HEK293 (cell line): ENCODE measurements at regions not wholly inside any gene's neighbourhood (a gene's known extent, or its start where the extent isn't known, plus 50 kb on each side); places are given as distances from the start of the nearest gene placed in this dataset.

Source experiments
- BCL11B ChIP-seq: fragments of 450-650 bp; formaldehyde crosslinking; IDR thresholded peaks from 2 replicates; pipeline ENCODE4 v1.5.1; 2016; ENCODE audit warnings: low read depth, missing biosample characterization, missing genetic modification characterization
- CTCF ChIP-seq: fragments of 450-650 bp; formaldehyde crosslinking; IDR thresholded peaks from 2 replicates; pipeline ENCODE4 v1.5.1; 2016; ENCODE audit warnings: missing biosample characterization, missing genetic modification characterization
- GLI4 ChIP-seq: fragments of 450-650 bp; formaldehyde crosslinking; IDR thresholded peaks from 2 replicates; pipeline ENCODE4 v1.5.1; 2016; ENCODE audit warnings: missing biosample characterization, missing genetic modification characterization
- KLF1 ChIP-seq: fragments of 450-650 bp; formaldehyde crosslinking; IDR thresholded peaks from 2 replicates; pipeline ENCODE4 v1.5.1; 2016; ENCODE audit warnings: missing biosample characterization, missing genetic modification characterization
- KLF9 ChIP-seq: fragments of 450-650 bp; formaldehyde crosslinking; IDR thresholded peaks from 2 replicates; pipeline ENCODE4 v1.5.1; 2016; ENCODE audit warnings: missing biosample characterization, missing genetic modification characterization, low read depth
- OSR2 ChIP-seq: fragments of 450-650 bp; formaldehyde crosslinking; IDR thresholded peaks from 2 replicates; pipeline ENCODE4 v1.5.1; 2016; ENCODE audit warnings: missing biosample characterization, missing genetic modification characterization
- PRDM6 ChIP-seq: fragments of 450-650 bp; formaldehyde crosslinking; IDR thresholded peaks from 2 replicates; pipeline ENCODE4 v1.5.1; 2017; ENCODE audit warnings: missing biosample characterization, missing genetic modification characterization
- RBAK ChIP-seq: fragments of 450-650 bp; formaldehyde crosslinking; IDR thresholded peaks from 2 replicates; pipeline ENCODE4 v1.5.1; 2016; ENCODE audit warnings: missing biosample characterization, missing genetic modification characterization
- REST ChIP-seq: fragments of 450-650 bp; formaldehyde crosslinking; IDR thresholded peaks from 2 replicates; pipeline ENCODE4 v1.5.1; 2016; ENCODE audit warnings: missing biosample characterization, missing genetic modification characterization
- TRIM28 ChIP-seq: IDR thresholded peaks from 2 replicates; pipeline ENCODE4 v1.6.1; 2011; ENCODE audit warnings: low read length, control low read depth, borderline replicate concordance
- ZBTB11 ChIP-seq: fragments of 450-650 bp; formaldehyde crosslinking; conservative IDR thresholded peaks from 2 replicates; pipeline ENCODE4 v1.5.1; 2016; ENCODE audit warnings: low read depth, missing biosample characterization, missing genetic modification characterization
- ZBTB49 ChIP-seq: fragments of 450-650 bp; formaldehyde crosslinking; IDR thresholded peaks from 2 replicates; pipeline ENCODE4 v1.5.1; 2016; ENCODE audit warnings: missing biosample characterization, missing genetic modification characterization, low read depth
- ZBTB7A ChIP-seq: fragments of 450-650 bp; formaldehyde crosslinking; IDR thresholded peaks from 2 replicates; pipeline ENCODE4 v1.5.1; 2016; ENCODE audit warnings: low read depth, missing biosample characterization, missing genetic modification characterization
- ZFP41 ChIP-seq: fragments of 450-650 bp; formaldehyde crosslinking; IDR thresholded peaks from 2 replicates; pipeline ENCODE4 v1.5.1; 2016; ENCODE audit warnings: missing biosample characterization, missing genetic modification characterization, borderline replicate concordance
- ZFP69B ChIP-seq: fragments of 450-650 bp; formaldehyde crosslinking; IDR thresholded peaks from 2 replicates; pipeline ENCODE4 v1.5.1; 2016; ENCODE audit warnings: missing biosample characterization, missing genetic modification characterization
- ZNF175 ChIP-seq: fragments of 450-650 bp; formaldehyde crosslinking; IDR thresholded peaks from 2 replicates; pipeline ENCODE4 v1.5.1; 2016; ENCODE audit warnings: missing biosample characterization, missing genetic modification characterization
- ZNF24 ChIP-seq: fragments of 450-650 bp; formaldehyde crosslinking; IDR thresholded peaks from 2 replicates; pipeline ENCODE4 v1.5.1; 2016; ENCODE audit warnings: missing biosample characterization, missing genetic modification characterization
- ZNF324 ChIP-seq: fragments of 450-650 bp; formaldehyde crosslinking; IDR thresholded peaks from 2 replicates; pipeline ENCODE4 v1.5.1; 2016; ENCODE audit warnings: missing biosample characterization, missing genetic modification characterization
- ZNF510 ChIP-seq: fragments of 450-650 bp; formaldehyde crosslinking; IDR thresholded peaks from 2 replicates; pipeline ENCODE4 v1.5.1; 2018; ENCODE audit warnings: mild to moderate bottlenecking, missing genetic modification characterization, missing biosample characterization; ENCODE audit not compliant: insufficient replicate concordance
- ZNF513 ChIP-seq: fragments of 450-650 bp; IDR thresholded peaks from 2 replicates; pipeline ENCODE4 v1.5.1; 2018; ENCODE audit warnings: missing biosample characterization, missing genetic modification characterization
- ZNF621 ChIP-seq: fragments of 450-650 bp; formaldehyde crosslinking; IDR thresholded peaks from 2 replicates; pipeline ENCODE4 v1.5.1; 2017; ENCODE audit warnings: missing biosample characterization, missing genetic modification characterization
- ZNF624 ChIP-seq: fragments of 450-650 bp; formaldehyde crosslinking; IDR thresholded peaks from 2 replicates; pipeline ENCODE4 v1.5.1; 2017; ENCODE audit warnings: missing biosample characterization, missing genetic modification characterization
- ZNF664 ChIP-seq: fragments of 450-650 bp; formaldehyde crosslinking; IDR thresholded peaks from 2 replicates; pipeline ENCODE4 v1.5.1; 2016; ENCODE audit warnings: missing biosample characterization, missing genetic modification characterization
- ZNF670 ChIP-seq: fragments of 450-650 bp; formaldehyde crosslinking; IDR thresholded peaks from 2 replicates; pipeline ENCODE4 v1.5.1; 2016; ENCODE audit warnings: missing biosample characterization, missing genetic modification characterization, low read depth
- ZNF701 ChIP-seq: fragments of 450-650 bp; formaldehyde crosslinking; IDR thresholded peaks from 2 replicates; pipeline ENCODE4 v1.5.1; 2016; ENCODE audit warnings: missing biosample characterization, missing genetic modification characterization
- ZNF776 ChIP-seq: fragments of 450-650 bp; formaldehyde crosslinking; IDR thresholded peaks from 2 replicates; pipeline ENCODE4 v1.5.0; 2017; ENCODE audit warnings: missing biosample characterization, missing genetic modification characterization, borderline replicate concordance
- ZNF785 ChIP-seq: fragments of 450-650 bp; formaldehyde crosslinking; IDR thresholded peaks from 2 replicates; pipeline ENCODE4 v1.5.1; 2016; ENCODE audit warnings: missing biosample characterization, missing genetic modification characterization

- TF ChIP-seq ZNF785 (tag by site-specific recombination) = no peak
- no peak for TF ChIP-seq ZNF175
- TF ChIP-seq KLF1 (tag by site-specific recombination) = peak; percentile 79
- peak; percentile 76; the same call in 1 of the 2 replicates for TF ChIP-seq ZNF324 (tag by site-specific recombination)
- TF ChIP-seq REST (tag by site-specific recombination) = peak; percentile 81
- no peak for TF ChIP-seq ZNF513 (tag by site-specific recombination)
- TF ChIP-seq RBAK (tag by site-specific recombination) = no peak
- 0 out of 2 replicates have a peak, but pooled peaks have one; percentile 13 for TF ChIP-seq ZBTB11 (tag by site-specific recombination)
- no peak for TF ChIP-seq PRDM6 (tag by site-specific recombination)
- TF ChIP-seq ZBTB7A = 0 out of 2 replicates have a peak, but pooled peaks have one; percentile 21
- no peak for TF ChIP-seq CTCF (tag by site-specific recombination)
- TF ChIP-seq ZFP41 = no peak
- TF ChIP-seq ZNF624 (tag by site-specific recombination) = no peak
- no peak for TF ChIP-seq ZNF670 (tag by site-specific recombination)
- TF ChIP-seq ZNF24 (tag by site-specific recombination) = no peak
- no peak for TF ChIP-seq ZBTB49 (tag by site-specific recombination)
- TF ChIP-seq ZNF776 (tag by site-specific recombination) = 0 out of 2 replicates have a peak, but pooled peaks have one; percentile 44
- peak; percentile 88 for TF ChIP-seq KLF9 (tag by site-specific recombination)
- TF ChIP-seq TRIM28 = no peak
- no peak for TF ChIP-seq GLI4 (tag by site-specific recombination)
- TF ChIP-seq BCL11B (tag by site-specific recombination) = no peak
- peak; percentile 83 for TF ChIP-seq ZFP69B (tag by site-specific recombination)
- no peak for TF ChIP-seq ZNF664
- TF ChIP-seq ZNF510 (tag by site-specific recombination) = no peak
- no peak for TF ChIP-seq OSR2 (tag by site-specific recombination)
- TF ChIP-seq ZNF621 (tag by site-specific recombination) = no peak
- TF ChIP-seq ZNF701 (tag by site-specific recombination) = no peak
Measured at GRCh38 chr6:27651371-27651732, 178.4 kb upstream of the ZNF184 start (continued).
